ENCODE measurements at regions not wholly inside any gene's neighbourhood (a gene's known extent, or its start where the extent isn't known, plus 50 kb on each side); places are given as distances from the start of the nearest gene placed in this dataset.

DNA sequence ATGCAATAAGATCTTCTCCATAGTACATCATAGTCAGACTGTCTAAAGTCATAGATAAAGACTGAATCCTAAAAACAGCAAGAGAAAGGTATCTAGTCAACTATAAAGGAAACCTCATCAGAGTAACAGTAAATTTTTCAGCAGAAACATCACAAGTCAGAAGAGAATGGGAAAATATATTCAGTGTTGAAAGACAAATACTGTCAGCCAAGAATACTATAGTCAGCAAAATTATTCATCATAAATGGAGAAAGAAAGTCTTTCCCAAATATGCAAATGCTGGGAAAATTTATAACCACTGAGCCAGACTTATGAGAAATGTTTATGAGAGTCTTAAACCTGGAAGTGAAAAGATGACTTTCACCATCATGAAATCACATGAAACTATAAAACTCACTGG lies 136.7 kb downstream of the KDR start:
- DNase-seq, result no peak

DNA sequence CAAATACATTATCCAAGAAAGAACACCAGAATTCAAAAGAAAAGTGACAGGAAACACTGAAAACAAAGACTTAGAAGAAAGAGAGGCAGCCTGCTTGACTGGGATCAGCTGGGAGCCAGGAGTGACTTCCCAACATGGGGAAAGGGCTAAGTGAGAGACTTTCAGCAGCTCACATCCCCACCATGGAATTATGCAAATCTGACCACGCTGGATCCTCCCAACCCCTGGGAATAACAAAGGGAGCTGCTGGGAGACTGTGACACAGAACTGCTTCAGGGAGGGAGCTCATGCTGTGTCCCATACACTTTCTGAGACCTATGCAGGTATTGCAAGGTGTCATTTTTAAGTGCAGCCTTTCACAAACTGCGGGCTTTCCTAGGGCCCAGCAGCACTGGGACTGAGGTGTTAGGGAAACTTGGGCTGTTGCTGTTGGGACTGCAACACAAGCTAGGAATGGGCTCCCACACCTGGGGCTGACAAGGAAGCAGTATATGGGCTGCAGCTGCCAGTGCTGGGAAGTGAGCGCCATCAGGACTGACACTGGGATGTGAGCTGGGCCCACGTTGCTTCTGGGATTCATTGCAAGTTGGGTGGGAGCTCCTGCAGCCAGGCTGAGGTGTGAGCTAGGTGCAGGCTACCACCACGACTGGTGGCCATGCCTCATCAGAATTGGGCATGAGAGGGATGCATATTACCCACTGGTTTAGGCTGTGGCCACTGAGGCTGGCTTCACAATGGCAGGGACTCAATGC lies 139.1 kb downstream of the KDR start:
- no peak for DNase-seq

DNA sequence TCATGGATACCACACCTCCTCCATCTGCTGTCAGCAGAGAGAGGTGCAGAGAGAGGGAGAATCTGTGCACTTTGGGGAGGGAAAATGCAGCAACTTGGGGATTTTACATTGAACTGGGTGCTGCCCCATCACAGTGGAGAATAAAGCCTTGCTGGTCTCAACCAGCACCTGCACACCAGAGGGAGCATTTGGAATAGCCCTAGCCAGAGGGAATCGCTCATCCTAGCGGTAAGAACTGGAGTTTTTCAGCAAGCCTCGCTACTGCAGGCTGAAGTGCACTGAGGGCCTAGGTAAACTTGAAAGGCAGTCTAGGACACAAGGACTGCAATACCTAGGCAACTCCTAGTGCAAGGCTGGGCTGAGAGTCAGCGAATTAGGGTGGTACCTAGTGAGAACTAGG lies 148.7 kb downstream of the KDR start:
- DNase-seq, result no peak

DNA sequence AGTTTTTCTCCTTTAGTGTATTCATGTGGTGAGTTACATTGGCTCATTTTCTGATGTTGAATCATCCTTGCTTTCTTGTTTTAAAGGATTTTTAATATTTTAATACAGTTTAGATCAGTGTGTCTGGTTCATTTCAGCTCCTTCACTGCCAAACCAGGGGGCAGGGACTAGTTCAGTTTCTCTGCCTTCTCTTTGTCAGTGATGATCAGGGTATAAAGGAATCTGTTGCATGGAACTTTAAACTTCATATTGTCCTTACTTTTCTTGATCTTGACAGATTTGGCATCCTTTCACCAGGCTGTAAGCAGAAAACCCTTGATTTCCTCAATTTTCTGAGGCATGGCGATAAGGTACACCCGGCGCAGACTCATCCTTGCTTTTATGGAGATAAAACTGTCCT lies 149.4 kb downstream of the KDR start:
- DNase-seq, result no peak

GRCh38 chr4:54973784-54974183 lies 151.6 kb downstream of the KDR start:
- no peak for DNase-seq

- no peak for DNase-seq
These were observed 153.9 kb downstream of the KDR start for GRCh38 chr4:54971474-54971950.

DNA sequence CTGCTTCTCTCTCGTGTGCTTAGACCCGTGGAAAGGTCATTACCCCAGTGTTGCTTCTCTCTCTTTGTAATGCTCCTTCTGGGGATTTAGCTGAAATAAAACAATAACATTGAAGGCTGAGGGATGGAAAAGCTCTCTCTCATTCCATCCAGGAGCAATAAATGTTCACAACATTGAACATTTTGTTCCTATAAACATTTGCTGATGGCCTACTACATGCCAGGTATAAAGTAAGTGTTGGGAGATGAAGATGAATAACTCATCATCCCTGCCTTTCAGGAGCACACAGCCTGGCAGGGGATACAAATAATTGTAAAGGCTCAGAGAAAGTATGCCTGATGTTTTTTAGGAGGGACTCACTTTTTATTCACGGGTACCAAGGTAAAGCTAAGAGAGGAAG lies 158.1 kb downstream of the KDR start:
- no peak for DNase-seq

- DNase-seq, result no peak
These were observed 163.9 kb downstream of the KDR start for GRCh38 chr4:54961357-54961975.

DNA sequence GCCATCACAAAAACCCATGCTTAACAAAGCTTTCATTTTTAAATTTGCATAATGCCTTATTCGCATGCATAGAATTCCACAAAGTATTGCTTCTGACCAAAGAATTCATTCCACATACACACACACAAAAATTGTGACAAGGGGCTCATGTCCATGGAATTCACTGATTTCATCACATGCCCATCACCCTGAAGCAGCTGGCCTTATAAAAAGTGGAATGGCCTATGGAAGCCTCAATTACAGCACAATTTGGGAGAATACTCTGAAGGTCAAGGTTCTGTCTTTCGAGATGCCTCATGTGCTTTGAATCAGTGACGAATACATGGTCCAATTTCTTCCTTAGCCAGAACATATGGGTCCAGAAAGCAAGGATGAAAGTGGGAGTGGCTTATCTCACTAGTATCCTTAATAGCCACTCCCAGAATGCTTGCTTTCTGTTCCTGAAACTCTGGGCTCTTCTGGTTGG lies 165.7 kb downstream of the KDR start:
- DNase-seq, result no peak

DNA sequence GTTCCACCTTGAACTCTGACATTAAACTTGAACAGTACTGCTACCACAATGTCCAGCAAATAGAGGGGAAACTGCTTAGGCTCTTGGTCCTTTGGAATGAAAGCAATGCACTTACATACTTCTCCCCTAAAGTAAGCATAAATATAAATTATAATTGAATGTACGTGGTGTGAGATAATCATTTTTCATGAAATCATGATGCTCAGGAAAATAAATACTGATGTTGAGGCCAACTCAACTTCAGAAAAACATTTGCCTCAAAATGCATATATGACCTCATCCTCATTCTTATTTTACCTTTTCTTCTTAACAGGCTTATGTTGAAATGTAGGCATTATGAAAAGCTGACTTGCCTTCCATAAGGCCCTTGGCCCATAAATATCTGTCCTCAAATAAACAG lies 166.3 kb downstream of the KDR start:
- no peak for DNase-seq

- DNase-seq, result no peak
These were observed 167.2 kb downstream of the KDR start for GRCh38 chr4:54958236-54958635.

GRCh38 chr4:54954656-54955388 lies 170.6 kb downstream of the KDR start:
- no peak for DNase-seq

GRCh38 chr4:54946741-54947140 lies 178.7 kb downstream of the KDR start:
- DNase-seq, result no peak

- DNase-seq, result no peak
These were observed 179.6 kb downstream of the KDR start for GRCh38 chr4:54945838-54946237.

DNA sequence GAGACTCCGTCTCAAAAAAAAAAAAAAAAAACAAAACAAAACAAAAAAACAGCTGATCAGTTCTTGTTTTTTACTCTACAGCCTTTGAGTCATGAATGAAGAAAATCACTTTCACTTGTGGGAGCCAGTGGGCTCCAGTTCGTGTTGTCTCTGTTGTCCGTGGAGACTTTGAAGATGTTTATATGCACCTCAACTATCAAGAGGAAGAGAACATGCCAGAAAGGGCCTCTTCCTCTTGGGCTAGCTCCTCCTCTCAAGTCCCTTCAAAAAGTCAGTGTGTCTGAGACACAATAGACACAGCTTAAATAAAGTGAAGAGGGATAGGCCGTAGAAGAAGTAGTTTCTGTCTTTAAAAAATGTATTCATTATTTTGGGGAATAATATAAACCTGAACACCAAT lies 182.7 kb downstream of the KDR start:
- DNase-seq, result peak in 1 of 4 experiments; percentile 1

GRCh38 chr4:54941994-54942552 lies 183.3 kb downstream of the KDR start:
- peak in 2 of 4 experiments; percentile 2 to 23 for DNase-seq

DNA sequence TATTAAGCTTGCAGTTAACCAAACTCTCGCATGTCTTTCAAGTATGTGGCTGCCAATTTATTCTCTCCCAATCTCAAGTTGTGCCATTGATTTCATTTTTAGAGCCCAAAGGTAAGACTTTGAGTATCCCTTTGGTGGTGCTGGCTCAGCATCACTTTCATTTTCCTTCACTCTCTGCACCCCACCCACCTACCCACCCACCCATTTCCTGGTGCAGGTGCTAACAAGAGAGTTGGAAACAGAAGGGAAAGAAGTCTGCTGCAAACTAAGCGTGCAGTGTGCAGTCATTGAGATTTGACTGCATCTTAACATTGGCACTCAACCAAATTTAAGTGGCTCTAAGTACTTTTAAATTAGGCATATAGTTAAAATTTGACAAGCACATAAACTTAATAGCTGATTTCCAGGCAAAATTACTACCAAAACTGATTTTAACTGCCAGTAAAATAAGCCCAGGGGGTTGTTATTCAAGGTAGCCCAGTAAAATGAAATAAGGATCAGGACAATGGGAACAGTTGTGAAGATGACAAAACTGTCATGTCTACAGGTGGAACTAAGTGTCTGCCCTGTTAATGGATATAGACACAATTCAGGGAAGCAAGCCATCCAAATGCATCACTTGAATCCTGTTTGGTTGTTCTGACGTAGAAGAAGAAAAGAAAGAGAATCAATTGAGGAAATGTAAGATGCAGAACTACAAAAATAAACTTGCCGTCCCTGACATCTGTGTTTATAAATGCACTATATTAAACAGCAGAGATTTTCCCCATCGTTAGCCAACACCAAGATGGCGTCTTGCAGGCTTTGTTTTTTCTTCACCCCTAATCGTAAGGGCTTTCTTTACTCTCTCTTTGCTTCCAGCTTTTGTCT lies 184.2 kb downstream of the KDR start:
- DNase-seq, result peak in 1 of 4 experiments; percentile 1

GRCh38 chr4:54937501-54937900 lies 187.9 kb downstream of the KDR start:
- DNase-seq, result no peak

DNA sequence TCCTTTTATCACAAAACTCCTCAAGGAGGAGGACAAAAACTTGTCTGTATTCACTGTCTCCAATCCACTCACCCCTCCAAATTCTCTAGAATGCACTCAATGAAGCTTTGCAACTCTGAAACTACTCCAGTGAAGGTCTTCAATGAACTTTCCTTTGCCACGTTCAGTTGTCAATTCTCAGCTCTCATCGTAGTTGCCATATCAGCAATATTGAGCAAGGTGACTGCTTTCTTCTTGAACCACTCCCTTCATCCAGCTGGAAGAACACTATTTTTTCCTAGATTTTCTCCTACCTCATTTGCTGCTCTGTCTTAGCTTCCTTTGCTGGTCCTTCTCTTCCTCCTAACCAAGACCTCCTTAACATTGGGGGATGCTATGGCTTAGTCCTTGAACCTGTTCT lies 191.8 kb downstream of the KDR start:
- no peak for DNase-seq

DNA sequence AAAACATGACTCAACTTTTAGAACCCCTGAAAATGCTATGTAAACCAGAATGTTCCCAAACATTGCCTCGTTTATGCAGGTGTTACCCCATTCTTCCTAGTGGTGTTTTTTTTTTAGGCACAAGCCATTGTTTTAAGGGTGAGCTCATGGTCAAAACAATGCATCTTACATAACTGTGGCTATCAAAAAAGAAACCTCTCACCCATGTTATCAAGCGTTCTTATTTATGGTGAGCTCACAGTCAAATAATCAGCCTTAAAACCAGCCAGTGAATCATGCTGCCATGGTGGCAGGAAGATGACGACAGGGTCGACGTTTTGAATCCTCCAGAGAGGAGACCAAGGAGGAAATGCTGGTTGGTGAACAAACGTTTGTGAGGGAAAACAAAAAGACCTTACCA lies 195.2 kb downstream of the KDR start:
- DNase-seq, result no peak

DNA sequence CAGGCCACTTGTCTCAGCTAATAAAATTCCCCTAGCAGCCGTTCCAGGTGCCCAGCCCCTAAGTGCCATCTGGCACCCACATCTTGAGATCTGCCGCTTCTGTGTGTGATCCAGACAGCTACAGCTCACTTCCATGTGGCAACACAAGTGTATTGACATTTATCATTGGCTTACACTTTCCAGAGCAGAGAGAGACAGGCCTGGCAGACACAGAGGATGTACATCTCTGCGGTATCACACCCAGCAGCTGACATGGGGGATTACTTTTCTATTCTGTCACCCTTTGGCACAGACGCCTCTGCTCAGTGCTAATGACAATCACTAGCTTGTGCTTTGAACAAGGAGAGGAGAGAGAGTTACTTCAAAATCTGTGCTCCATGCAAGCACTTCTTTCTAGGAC lies 195.9 kb downstream of the KDR start:
- DNase-seq, result no peak

DNA sequence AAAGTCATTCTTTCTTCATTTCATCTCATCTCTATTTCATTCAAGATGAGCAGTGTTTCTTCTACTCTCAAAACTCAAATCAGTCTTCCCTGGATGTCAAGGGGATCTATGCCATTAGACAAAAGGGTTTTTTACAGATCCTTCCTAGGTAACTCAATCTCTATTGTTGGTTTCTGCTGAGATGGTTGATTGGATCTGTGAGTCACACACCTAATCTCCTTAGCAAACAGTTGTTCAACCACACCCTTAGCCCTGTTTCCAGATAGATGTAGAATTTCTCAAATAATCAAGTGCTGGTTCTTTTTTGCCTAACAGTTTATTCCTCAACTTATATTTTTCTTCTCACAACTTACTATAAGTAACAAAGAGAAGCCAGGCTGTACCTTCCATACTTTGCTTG lies 200.5 kb downstream of the KDR start:
- DNase-seq, result no peak

- DNase-seq, result no peak
These were observed 210.1 kb downstream of the KDR start for GRCh38 chr4:54915276-54915675.

All from activated CD4-positive, CD25-positive, alpha-beta regulatory T cell (primary cell).